ENCODE measurements at regions not wholly inside any gene's neighbourhood (a gene's known extent, or its start where the extent isn't known, plus 50 kb on each side); places are given as distances from the start of the nearest gene placed in this dataset.

DNA sequence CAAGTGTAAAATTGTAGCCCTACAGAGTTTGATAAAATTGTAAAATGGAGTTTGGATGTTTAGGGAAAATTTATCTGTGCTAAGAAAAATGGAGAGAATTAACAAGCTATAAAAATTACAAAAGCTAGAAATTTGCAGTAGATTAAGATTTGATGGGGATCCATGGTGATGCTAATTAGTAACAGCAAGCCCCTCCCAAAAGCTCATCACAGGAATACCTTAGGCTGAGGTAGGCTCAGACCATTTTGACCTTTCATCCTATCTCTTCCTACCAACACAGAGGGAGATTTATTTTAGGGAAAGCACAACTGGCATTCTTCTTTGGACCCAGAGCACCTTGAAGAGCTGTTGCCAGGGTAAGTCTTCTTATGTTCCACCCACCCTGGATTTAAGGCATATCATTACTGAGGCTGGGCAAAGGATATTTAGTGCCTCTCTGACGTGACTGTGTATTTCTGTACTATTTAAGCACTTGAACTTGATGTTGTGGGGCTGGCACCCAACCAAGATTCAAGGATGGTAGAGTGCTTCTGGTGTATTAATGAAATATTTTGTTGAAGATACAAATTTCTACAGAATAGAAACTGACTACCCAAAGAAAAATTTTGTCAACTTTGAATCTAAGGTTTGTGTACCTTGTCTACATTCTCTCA is 70.8 kb upstream of the SLC39A10 start:
- Histone ChIP-seq H2BK15ac (ENCODE audit: low read length) (no peak overlapping the region), H3K36me3 (ENCODE audit: control insufficient read depth in 2 of 4, insufficient read depth in 4 of 4, low read length in 3 of 4) (no peaks in the 10 kb centered on the region)
- peak; percentile 84 for TF ChIP-seq NANOG (IDR thresholded peaks at IDR 0.05; ENCODE audit: insufficient read depth, low read depth, low read length, poor library complexity, severe bottlenecking)
- TF ChIP-seq TAF1 (IDR thresholded peaks at IDR 0.05; ENCODE audit: low read depth, low read length): peak; percentile 53
- no peak for TF ChIP-seq TEAD4 (IDR thresholded peaks at IDR 0.05; ENCODE audit: low read depth, low read length)
- TF ChIP-seq JUN (IDR thresholded peaks at IDR 0.05; ENCODE audit: low read depth, low read length): no peak

More for the DNA sequence above, 70.8 kb upstream of the SLC39A10 start:
- no peaks in the 10 kb centered on the region for H3K9me3 ChIP-seq (ENCODE audit: insufficient read depth in 2 of 2, low read depth in 1 of 2, low read length in 1 of 2)
- H4K5ac ChIP-seq (ENCODE audit: insufficient read length, low read depth, low read length): peak overlapping the region; percentile 89
- H3K4me3 ChIP-seq (ENCODE audit: extremely low read depth in 1 of 4, insufficient read depth in 2 of 4, low read depth in 3 of 4, low read length in 4 of 4): peak overlapping the region; percentile 21 to 56 (median 42); a peak in 7 of 8 replicates
- H3K27me3 ChIP-seq (replicated peaks in 1 of 4; ENCODE audit: control insufficient read depth in 3 of 4, extremely low read depth in 1 of 4, insufficient read depth in 3 of 4, low read length in 3 of 4): no peaks in the 10 kb centered on the region
- peak overlapping the region; percentile 42; the same call in 1 of the 2 replicates for H3K27ac ChIP-seq (ENCODE audit: low read depth, low read length)
- H4K20me1 ChIP-seq (replicated peaks in 1 of 2; ENCODE audit: control insufficient read depth in 1 of 2, insufficient read depth in 2 of 2, low read length in 2 of 2): no peaks in the 10 kb centered on the region
- peak overlapping the region; percentile 80; the same call in 1 of the 2 replicates for H2BK20ac ChIP-seq (ENCODE audit: low read length)
- peak overlapping the region in 2 of 4 experiments; percentile 51 to 58; a peak in 4 of 7 replicates for H3K9ac ChIP-seq (replicated peaks in 1 of 4; ENCODE audit: extremely low read depth in 1 of 4, low read depth in 3 of 4, low read length in 3 of 4)
- peak overlapping the region; percentile 86; the same call in 1 of the 2 replicates for H2BK5ac ChIP-seq (ENCODE audit: low read depth, low read length)
- H2AFZ ChIP-seq (ENCODE audit: low read length): peak overlapping the region; percentile 9; the same call in 1 of the 2 replicates
- CTCF ChIA-PET (ENCODE audit: partially characterized antibody): interaction anchor here (1.2 to 3.1 kb wide), 3 partner anchors 7 to 10 kb away, joined by 3 to 21 read pairs (median 9); no protein-coding TSS in a partner anchor
- H3K79me1 ChIP-seq (ENCODE audit: low read depth, low read length): no peaks in the 10 kb centered on the region
- peaks cover 0 to 4% (median 2%) of the 10 kb centered on the region in 4 experiments; a peak in 3 of 7 replicates for H3K4me1 ChIP-seq (replicated peaks in 1 of 4; ENCODE audit: control insufficient read depth in 3 of 4, insufficient read depth in 4 of 4, low read length in 3 of 4)
- no peak overlapping the region for H2BK12ac ChIP-seq (ENCODE audit: low read depth, low read length)
- no peak overlapping the region for H3K4ac ChIP-seq (replicated peaks; ENCODE audit: insufficient read length, low read depth, low read length)
- H2AK5ac ChIP-seq (ENCODE audit: low read depth, low read length): no peak overlapping the region
- peak overlapping the region; percentile 80 to 93 for H3K4me2 ChIP-seq (ENCODE audit: insufficient read depth in 1 of 2, low read depth in 2 of 2, low read length in 2 of 2)
- no peak overlapping the region for H4K8ac ChIP-seq (ENCODE audit: extremely low read depth, insufficient read depth, low read length)
- 10% methylated on average over 1 of the region's 1 CpG; no CpG with 5 or more reads in 1 of the 2 experiments for WGBS, 2 experiments (ENCODE audit: extremely low coverage in 1 of 2, insufficient coverage in 1 of 2, insufficient read length in 1 of 2, insufficient replicate concordance in 2 of 2, low coverage in 1 of 2, low lambda C conversion rate in 2 of 2, missing lambda C conversion rate in 1 of 2)
- no peak overlapping the region for H3K23ac ChIP-seq (ENCODE audit: insufficient read length)
- FAIRE-seq (peak; percentile 78), DNase-seq (ENCODE audit: low read depth in 1 of 2, low spot score in 2 of 2) (peak in 1 of 2 experiments; percentile 9)
- peak overlapping the region; percentile 95 for H3K14ac ChIP-seq (ENCODE audit: insufficient read length)
- peak overlapping the region; percentile 95 for H2BK120ac ChIP-seq (replicated peaks; ENCODE audit: low read depth, low read length)
- POLR2A ChIA-PET (ENCODE audit: partially characterized antibody): interaction anchor here (0.6 to 2.3 kb wide), 7 partner anchors 8 to 80 kb away, joined by 3 to 6 read pairs (median 4); no protein-coding TSS in a partner anchor
- peak overlapping the region; percentile 19 for H3K56ac ChIP-seq (replicated peaks; ENCODE audit: insufficient read length, low read depth, low read length)
- H3K23me2 ChIP-seq (ENCODE audit: low read depth, low read length): no peaks in the 10 kb centered on the region
- H4K91ac ChIP-seq (replicated peaks; ENCODE audit: insufficient read length, low read length): peak overlapping the region; percentile 75
- peaks cover 0 to 40% of the 10 kb centered on the region in 2 experiments; a peak in 2 of 4 replicates for H3K79me2 ChIP-seq (ENCODE audit: control insufficient read depth in 1 of 2, insufficient read depth in 2 of 2, low read length in 2 of 2)
- peak overlapping the region; percentile 85 for H3K18ac ChIP-seq (ENCODE audit: extremely low read depth, low read length)
